Activated naive CD8-positive, alpha-beta T cell (primary cell): ENCODE measurements at regions not wholly inside any gene's neighbourhood (a gene's known extent, or its start where the extent isn't known, plus 50 kb on each side); places are given as distances from the start of the nearest gene placed in this dataset.
"Not testable (repeated sequence)": the region's sequence is repeated elsewhere in the genome, so short reads cannot be mapped to it uniquely, and the experiment has no call there.

Experiments
- H3K27ac Mint-ChIP-seq: one replicate; pipeline ENCODE4 v1.8.0; 2021; ENCODE audit warnings: mixed read lengths
- H3K27me3 Mint-ChIP-seq: one replicate; pipeline ENCODE4 v1.8.0; 2021; ENCODE audit warnings: mixed read lengths
- H3K36me3 Mint-ChIP-seq: one replicate; pipeline ENCODE4 v1.8.0; 2021; ENCODE audit warnings: mixed read lengths
- H3K4me1 Mint-ChIP-seq: one replicate; pipeline ENCODE4 v1.8.0; 2021; ENCODE audit warnings: low read depth, mixed read lengths
- H3K4me3 Mint-ChIP-seq: one replicate; pipeline ENCODE4 v1.8.0; 2021; ENCODE audit warnings: mild to moderate bottlenecking, mixed read lengths
- H3K9me3 Mint-ChIP-seq: one replicate; pipeline ENCODE4 v1.8.0; 2021; ENCODE audit warnings: low read depth, mixed read lengths

DNA sequence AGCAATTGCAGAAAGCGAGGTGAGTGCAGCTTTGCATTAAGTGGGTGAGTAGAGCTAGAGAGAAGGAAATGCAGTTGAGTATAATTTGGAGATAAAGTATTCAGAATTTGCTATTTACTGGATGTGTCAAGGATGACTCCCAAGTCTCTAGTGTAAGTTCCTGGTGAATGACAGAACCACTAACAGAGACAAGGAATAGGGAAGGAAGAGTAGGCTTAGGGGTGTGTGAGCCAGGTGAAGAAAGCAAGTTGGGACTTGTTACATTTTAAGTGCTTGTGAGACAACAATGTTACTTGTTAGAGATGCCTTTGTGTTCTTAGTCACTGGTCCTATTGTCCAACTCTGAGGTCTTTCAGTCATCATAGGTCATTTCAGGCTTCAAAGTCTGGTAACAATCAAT is 70.8 kb downstream of the TBC1D26 start:
- H3K4me3 Mint-ChIP-seq, H3K27ac Mint-ChIP-seq, H3K27me3 Mint-ChIP-seq, H3K36me3 Mint-ChIP-seq, H3K9me3 Mint-ChIP-seq, H3K4me1 Mint-ChIP-seq: not testable (repeated sequence)

DNA sequence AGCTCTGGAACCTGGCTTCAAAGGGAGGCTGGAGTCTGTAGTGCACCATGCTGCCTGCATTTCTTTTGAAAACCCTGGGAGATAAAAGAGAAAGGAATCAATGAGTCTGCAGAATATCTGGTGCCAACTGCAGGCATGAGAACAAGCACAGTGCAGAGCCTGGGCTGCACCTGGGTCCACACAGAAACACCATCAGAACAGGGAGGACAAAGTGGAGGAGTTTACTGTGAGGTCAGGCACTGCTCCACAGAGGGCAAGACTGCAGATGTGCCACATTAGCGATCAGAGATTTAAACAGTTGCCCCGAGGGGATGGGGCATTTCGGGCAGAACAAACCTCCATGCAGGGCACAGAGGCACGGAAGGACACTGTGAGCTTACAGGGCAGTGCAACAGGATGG is 74.7 kb downstream of the TBC1D26 start:
- not testable (repeated sequence) for H3K27ac Mint-ChIP-seq, H3K4me3 Mint-ChIP-seq, H3K27me3 Mint-ChIP-seq, H3K9me3 Mint-ChIP-seq, H3K4me1 Mint-ChIP-seq, H3K36me3 Mint-ChIP-seq

GRCh38 chr17:15813388-15813787 is 81.3 kb downstream of the TBC1D26 start:
- H3K4me3 Mint-ChIP-seq, H3K4me1 Mint-ChIP-seq, H3K9me3 Mint-ChIP-seq, H3K36me3 Mint-ChIP-seq, H3K27me3 Mint-ChIP-seq, H3K27ac Mint-ChIP-seq: not testable (repeated sequence)

DNA sequence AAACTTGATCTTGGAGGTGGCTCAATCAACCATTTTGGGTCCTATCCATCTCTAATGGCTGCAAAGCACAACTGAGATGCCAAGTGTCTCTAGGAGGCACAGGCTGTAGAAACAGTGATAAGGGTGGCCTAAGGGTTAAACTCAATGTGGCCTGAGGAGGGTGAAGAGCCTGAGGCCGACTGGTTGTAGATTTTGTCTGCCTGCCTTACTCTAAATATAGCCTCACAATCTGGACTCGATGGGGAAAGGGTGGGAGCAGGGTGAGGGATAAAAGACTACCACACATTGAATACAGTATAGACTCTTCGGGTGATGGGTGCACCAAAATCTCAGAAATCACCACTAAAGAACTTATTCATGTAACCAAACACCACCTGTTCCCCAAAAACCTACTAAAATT is 81.9 kb downstream of the TBC1D26 start:
- H3K4me3 Mint-ChIP-seq, H3K27me3 Mint-ChIP-seq, H3K4me1 Mint-ChIP-seq, H3K27ac Mint-ChIP-seq, H3K9me3 Mint-ChIP-seq, H3K36me3 Mint-ChIP-seq: not testable (repeated sequence)

DNA sequence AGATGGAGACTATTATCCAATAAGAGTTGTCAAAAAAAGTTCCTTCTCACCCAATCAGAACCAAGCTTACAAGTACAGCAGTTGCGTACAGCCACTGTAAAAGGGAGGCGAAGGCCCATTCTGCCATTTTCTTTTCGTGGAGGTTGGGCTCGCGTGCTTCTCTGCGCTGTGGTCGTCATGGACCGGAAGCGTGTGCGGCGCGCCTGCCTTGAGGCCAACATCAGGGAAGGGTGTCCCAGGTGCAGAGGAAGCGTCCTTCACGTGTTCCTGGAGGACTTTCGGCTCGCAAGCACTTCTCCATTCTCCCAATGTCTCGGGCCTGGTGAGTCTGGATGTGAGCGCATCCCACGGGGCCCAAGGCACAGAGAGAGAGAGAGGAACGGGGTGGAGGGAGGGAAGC is 85.8 kb downstream of the TBC1D26 start:
- H3K4me1 Mint-ChIP-seq, H3K9me3 Mint-ChIP-seq, H3K4me3 Mint-ChIP-seq, H3K36me3 Mint-ChIP-seq, H3K27me3 Mint-ChIP-seq, H3K27ac Mint-ChIP-seq: not testable (repeated sequence)

GRCh38 chr17:15822280-15822679 is 90.2 kb downstream of the TBC1D26 start:
- H3K9me3 Mint-ChIP-seq, H3K27ac Mint-ChIP-seq, H3K36me3 Mint-ChIP-seq, H3K4me3 Mint-ChIP-seq, H3K4me1 Mint-ChIP-seq, H3K27me3 Mint-ChIP-seq: not testable (repeated sequence)

GRCh38 chr17:15828727-15829314 is 96.7 kb downstream of the TBC1D26 start:
- not testable (repeated sequence) for H3K9me3 Mint-ChIP-seq
- peaks cover 24% of the 10 kb centered on the region for H3K4me1 Mint-ChIP-seq

DNA sequence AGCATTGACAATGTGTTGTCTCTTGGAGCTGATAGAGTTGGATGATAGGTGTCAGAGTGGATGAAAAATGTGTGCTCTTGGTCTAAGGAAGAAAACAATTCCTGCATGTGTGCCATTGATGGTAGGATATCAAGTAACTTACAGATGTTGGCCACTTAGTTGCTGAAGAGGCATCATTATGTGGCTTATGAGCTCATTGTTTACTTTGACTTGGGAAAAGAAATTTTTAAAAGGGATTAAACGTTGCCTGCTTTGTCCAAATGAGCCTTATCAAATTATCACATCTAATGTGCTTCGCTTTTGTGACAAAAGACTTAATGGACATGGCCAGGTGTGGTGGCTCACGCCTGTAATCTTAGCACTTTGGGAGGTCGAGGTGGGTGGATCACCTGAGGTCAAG is 98.1 kb downstream of the TBC1D26 start:
- not testable (repeated sequence) for H3K9me3 Mint-ChIP-seq, H3K27ac Mint-ChIP-seq, H3K36me3 Mint-ChIP-seq, H3K27me3 Mint-ChIP-seq, H3K4me3 Mint-ChIP-seq
- H3K4me1 Mint-ChIP-seq = peaks cover 26% of the 10 kb centered on the region

More at GRCh38 chr17:15828727-15829314, 96.7 kb downstream of the TBC1D26 start:
- H3K36me3 Mint-ChIP-seq, H3K4me3 Mint-ChIP-seq, H3K27ac Mint-ChIP-seq, H3K27me3 Mint-ChIP-seq: not testable (repeated sequence)

- H3K4me1 Mint-ChIP-seq = peaks cover 26% of the 10 kb centered on the region
- not testable (repeated sequence) for H3K27ac Mint-ChIP-seq, H3K9me3 Mint-ChIP-seq, H3K27me3 Mint-ChIP-seq, H3K4me3 Mint-ChIP-seq, H3K36me3 Mint-ChIP-seq
These were observed 99.1 kb downstream of the TBC1D26 start for GRCh38 chr17:15831182-15831581.

GRCh38 chr17:15832921-15833480 is 100.9 kb downstream of the TBC1D26 start:
- not testable (repeated sequence) for H3K27me3 Mint-ChIP-seq, H3K36me3 Mint-ChIP-seq, H3K9me3 Mint-ChIP-seq, H3K4me3 Mint-ChIP-seq
- peak overlapping the region; percentile 46 for H3K27ac Mint-ChIP-seq
- peaks cover 26% of the 10 kb centered on the region for H3K4me1 Mint-ChIP-seq

- not testable (repeated sequence) for H3K9me3 Mint-ChIP-seq, H3K27me3 Mint-ChIP-seq, H3K36me3 Mint-ChIP-seq
- Mint-ChIP-seq H3K4me1 (peaks cover 22% of the 10 kb centered on the region), H3K4me3 (peak overlapping the region; percentile 13), H3K27ac (peak overlapping the region; percentile 50)
These were observed 101.8 kb downstream of the TBC1D26 start for GRCh38 chr17:15833890-15834289.

- H3K36me3 Mint-ChIP-seq, H3K27me3 Mint-ChIP-seq, H3K4me3 Mint-ChIP-seq, H3K9me3 Mint-ChIP-seq, H3K27ac Mint-ChIP-seq: not testable (repeated sequence)
- peaks cover 20% of the 10 kb centered on the region for H3K4me1 Mint-ChIP-seq
These were observed 103.4 kb downstream of the TBC1D26 start for GRCh38 chr17:15835481-15835880.

GRCh38 chr17:15836249-15836982 is 104.3 kb downstream of the TBC1D26 start:
- H3K36me3 Mint-ChIP-seq, H3K27ac Mint-ChIP-seq, H3K27me3 Mint-ChIP-seq, H3K4me3 Mint-ChIP-seq, H3K9me3 Mint-ChIP-seq: not testable (repeated sequence)
- H3K4me1 Mint-ChIP-seq = peaks cover 16% of the 10 kb centered on the region

GRCh38 chr17:15836991-15837390 is 104.9 kb downstream of the TBC1D26 start:
- H3K27me3 Mint-ChIP-seq, H3K36me3 Mint-ChIP-seq, H3K9me3 Mint-ChIP-seq, H3K27ac Mint-ChIP-seq, H3K4me3 Mint-ChIP-seq: not testable (repeated sequence)
- peaks cover 14% of the 10 kb centered on the region for H3K4me1 Mint-ChIP-seq

GRCh38 chr17:15847447-15848229 is 97.3 kb upstream of the ADORA2B start:
- not testable (repeated sequence) for H3K4me3 Mint-ChIP-seq, H3K27me3 Mint-ChIP-seq, H3K36me3 Mint-ChIP-seq, H3K9me3 Mint-ChIP-seq, H3K27ac Mint-ChIP-seq, H3K4me1 Mint-ChIP-seq
